Spinal cord (tissue), 9 donors: ENCODE measurements at regions not wholly inside any gene's neighbourhood (a gene's known extent, or its start where the extent isn't known, plus 50 kb on each side); places are given as distances from the start of the nearest gene placed in this dataset.
A peak's percentile ranks its signal among the peaks of the same experiment; 100 is the strongest.

ENCODE experiments used
- DNase-seq, 6 donors: peaks; one replicate each; pipeline versions ENCODE4 v3.0.0 to v3.0.0-alpha.2; 2013 to 2015; ENCODE audit warnings: low spot score in 6 of 6, low read depth in 4 of 6
- H3K27ac ChIP-seq: one replicate; pipeline ENCODE4 v1.5.1; 2013; ENCODE audit warnings: low read depth, low read length, control low read depth
- H3K27me3 ChIP-seq: one replicate; pipeline ENCODE4 v1.6.1; 2013; ENCODE audit warnings: low read length; ENCODE audit not compliant: control insufficient read depth, insufficient read depth
- H3K36me3 ChIP-seq: one replicate; pipeline ENCODE4 v1.6.1; 2013; ENCODE audit warnings: low read length; ENCODE audit not compliant: control insufficient read depth, insufficient read depth
- H3K4me1 ChIP-seq: one replicate; pipeline ENCODE4 v1.6.1; 2013; ENCODE audit warnings: low read length; ENCODE audit not compliant: control insufficient read depth, insufficient read depth
- H3K4me3 ChIP-seq: one replicate; pipeline ENCODE4 v1.5.1; 2013; ENCODE audit warnings: low read depth, low read length, control low read depth
- H3K9me3 ChIP-seq: one replicate; pipeline ENCODE4 v1.6.1; 2013; ENCODE audit warnings: low read length; ENCODE audit not compliant: control insufficient read depth, insufficient read depth
- WGBS: methylation state at CpG from one replicate; pipeline ENCODE4 v1.1.5; 2013; ENCODE audit warnings: missing lambda C conversion rate; ENCODE audit not compliant: insufficient coverage; 5-methylcytosine and 5-hydroxymethylcytosine counted together
- donor health status: healthy.

GRCh38 chr18:71919211-71919610 lies 624.9 kb downstream of the CBLN2 start:
- Histone ChIP-seq H3K36me3 (no peaks in the 10 kb centered on the region), H3K9me3 (peaks cover 3% of the 10 kb centered on the region), H3K27me3 (no peaks in the 10 kb centered on the region), H3K27ac (no peak overlapping the region), H3K4me3 (no peak overlapping the region), H3K4me1 (no peaks in the 10 kb centered on the region)
- 88% methylated on average over 3 of the region's 3 CpGs for WGBS
- DNase-seq, result no peak

GRCh38 chr18:71913641-71914040 lies 630.5 kb downstream of the CBLN2 start:
- 50% methylated on average over 1 of the region's 1 CpG for WGBS
- H3K9me3 ChIP-seq, result no peaks in the 10 kb centered on the region
- no peak overlapping the region for H3K4me3 ChIP-seq
- no peaks in the 10 kb centered on the region for H3K36me3 ChIP-seq
- H3K4me1 ChIP-seq, result no peaks in the 10 kb centered on the region
- no peak overlapping the region for H3K27ac ChIP-seq
- DNase-seq, result no peak
- no peaks in the 10 kb centered on the region for H3K27me3 ChIP-seq

GRCh38 chr18:71902482-71902881 lies 641.7 kb downstream of the CBLN2 start:
- WGBS, result 0% methylated on average over 1 of the region's 1 CpG

GRCh38 chr18:71899707-71900472 lies 644.3 kb downstream of the CBLN2 start:
- no peaks in the 10 kb centered on the region for H3K9me3 ChIP-seq
- no peaks in the 10 kb centered on the region for H3K36me3 ChIP-seq
- WGBS, result 83% methylated on average over 5 of the region's 8 CpGs
- H3K4me1 ChIP-seq, result peaks cover 3% of the 10 kb centered on the region
- H3K27ac ChIP-seq, result no peak overlapping the region
- no peaks in the 10 kb centered on the region for H3K27me3 ChIP-seq
- no peak overlapping the region for H3K4me3 ChIP-seq
- peak in 2 of 6 donors; percentile 9 to 33 for DNase-seq

More at GRCh38 chr18:71902482-71902881, 641.7 kb downstream of the CBLN2 start:
- H3K36me3 ChIP-seq, result no peaks in the 10 kb centered on the region
- peaks cover 3% of the 10 kb centered on the region for H3K4me1 ChIP-seq
- H3K4me3 ChIP-seq, result no peak overlapping the region
- no peak overlapping the region for H3K27ac ChIP-seq
- peak in 2 of 6 donors; percentile 4 to 83 for DNase-seq
- no peaks in the 10 kb centered on the region for H3K9me3 ChIP-seq
- H3K27me3 ChIP-seq, result no peaks in the 10 kb centered on the region

- no peaks in the 10 kb centered on the region for H3K9me3 ChIP-seq
These were observed 645.0 kb downstream of the CBLN2 start for GRCh38 chr18:71899183-71899582.

GRCh38 chr18:71887509-71887908 lies 656.6 kb downstream of the CBLN2 start:
- H3K36me3 ChIP-seq, result no peaks in the 10 kb centered on the region
- H3K27me3 ChIP-seq, result no peaks in the 10 kb centered on the region
- no peak overlapping the region for H3K27ac ChIP-seq
- H3K4me1 ChIP-seq, result no peaks in the 10 kb centered on the region
- no CpG with 5 or more reads among the region's 1 CpG for WGBS
- no peak overlapping the region for H3K4me3 ChIP-seq
- H3K9me3 ChIP-seq, result no peaks in the 10 kb centered on the region
- DNase-seq, result no peak

More at GRCh38 chr18:71899183-71899582, 645.0 kb downstream of the CBLN2 start:
- H3K4me3 ChIP-seq, result no peak overlapping the region
- H3K36me3 ChIP-seq, result no peaks in the 10 kb centered on the region
- H3K4me1 ChIP-seq, result peaks cover 3% of the 10 kb centered on the region
- DNase-seq, result no peak
- 90% methylated on average over 6 of the region's 6 CpGs for WGBS
- H3K27me3 ChIP-seq, result no peaks in the 10 kb centered on the region
- no peak overlapping the region for H3K27ac ChIP-seq

- no peaks in the 10 kb centered on the region for H3K36me3 ChIP-seq
- H3K9me3 ChIP-seq, result no peaks in the 10 kb centered on the region
- no peak overlapping the region for H3K27ac ChIP-seq
- no peak overlapping the region for H3K4me3 ChIP-seq
- DNase-seq, result no peak
- no peaks in the 10 kb centered on the region for H3K4me1 ChIP-seq
- no peaks in the 10 kb centered on the region for H3K27me3 ChIP-seq
- WGBS, result 74% methylated on average over 2 of the region's 4 CpGs
These were observed 665.9 kb downstream of the CBLN2 start for GRCh38 chr18:71878226-71878625.

- WGBS, result no CpG with 5 or more reads among the region's 4 CpGs
- Histone ChIP-seq H3K36me3 (no peaks in the 10 kb centered on the region), H3K4me3 (no peak overlapping the region), H3K27me3 (no peaks in the 10 kb centered on the region), H3K4me1 (no peaks in the 10 kb centered on the region), H3K9me3 (no peaks in the 10 kb centered on the region), H3K27ac (no peak overlapping the region)
- no peak for DNase-seq
These were observed 670.4 kb downstream of the CBLN2 start for GRCh38 chr18:71873695-71874094.

GRCh38 chr18:71865888-71866287 lies 678.3 kb downstream of the CBLN2 start:
- Histone ChIP-seq H3K9me3 (no peaks in the 10 kb centered on the region), H3K27me3 (no peaks in the 10 kb centered on the region), H3K36me3 (no peaks in the 10 kb centered on the region), H3K27ac (no peak overlapping the region), H3K4me1 (no peaks in the 10 kb centered on the region), H3K4me3 (no peak overlapping the region)
- DNase-seq, result no peak
- WGBS, result 95% methylated on average over 3 of the region's 5 CpGs

- no peak for DNase-seq
- no peak overlapping the region for H3K27ac ChIP-seq
- H3K4me1 ChIP-seq, result no peaks in the 10 kb centered on the region
- H3K36me3 ChIP-seq, result no peaks in the 10 kb centered on the region
- 100% methylated on average over 1 of the region's 1 CpG for WGBS
- H3K27me3 ChIP-seq, result no peaks in the 10 kb centered on the region
- H3K9me3 ChIP-seq, result peaks cover 3% of the 10 kb centered on the region
- H3K4me3 ChIP-seq, result no peak overlapping the region
These were observed 693.5 kb downstream of the CBLN2 start for GRCh38 chr18:71850602-71851001.
